HEK293 (cell line): ENCODE measurements at regions not wholly inside any gene's neighbourhood (a gene's known extent, or its start where the extent isn't known, plus 50 kb on each side); places are given as distances from the start of the nearest gene placed in this dataset.

Source experiments
- CTCF ChIA-PET: fragments of 350-600 bp; formaldehyde crosslinking; extraction: SDS; loops from one replicate; lab custom pipeline; 2021; ENCODE audit warnings: antibody characterized with exemption; lab: Yijun Ruan, JAX
- POLR2A ChIA-PET: fragments of 300-600 bp; formaldehyde crosslinking; extraction: SDS; loops from one replicate; lab custom pipeline; 2020; ENCODE audit warnings: antibody characterized with exemption, inconsistent platforms; lab: Yijun Ruan, JAX
- H3K27ac ChIP-seq: fragments of 200-500 bp; sonication (Bioruptor generic); 2 replicates; pipeline ENCODE4 v1.5.1; 2014; ENCODE audit warnings: low read depth, low read length, control low read depth, inconsistent platforms; ENCODE audit errors: extremely low read depth
- H3K36me3 ChIP-seq, 2 experiments: fragments of 200-500 bp in 1 of 2; sonication (Bioruptor generic) in 1 of 2; 1 replicate in 1 of 2; 2 replicates in 1 of 2; pipeline ENCODE4 v1.5.1; 2014 to 2017; ENCODE audit warnings: inconsistent platforms in 2 of 2, low read length in 2 of 2; ENCODE audit not compliant: control insufficient read depth in 2 of 2, insufficient read depth in 1 of 2
- H3K4me1 ChIP-seq: fragments of 200-500 bp; sonication (Bioruptor generic); 2 replicates; pipeline ENCODE4 v1.5.1; 2014; ENCODE audit warnings: mild to moderate bottlenecking, low read length, inconsistent platforms; ENCODE audit not compliant: control insufficient read depth, insufficient read depth
- H3K4me3 ChIP-seq: 2 replicates; pipeline ENCODE4 v1.5.1; 2011; ENCODE audit warnings: low read depth, mild to moderate bottlenecking, control low read depth, low read length, moderate library complexity
- H3K9me3 ChIP-seq: fragments of 200-500 bp; sonication (Bioruptor generic); 2 replicates; pipeline ENCODE4 v1.5.1; 2014; ENCODE audit warnings: low read depth, low read length, inconsistent platforms; ENCODE audit not compliant: control insufficient read depth, insufficient read depth
- BCL11B ChIP-seq: fragments of 450-650 bp; formaldehyde crosslinking; IDR thresholded peaks from 2 replicates; pipeline ENCODE4 v1.5.1; 2016; ENCODE audit warnings: low read depth, missing biosample characterization, missing genetic modification characterization
- SETDB1 ChIP-seq: IDR thresholded peaks from one replicate; pipeline ENCODE4 v1.6.1; 2017; ENCODE audit warnings: mild to moderate bottlenecking, low read length, moderate library complexity, mixed read lengths; ENCODE audit not compliant: insufficient read length
- ZBTB8A ChIP-seq: fragments of 450-650 bp; formaldehyde crosslinking; IDR thresholded peaks from 2 replicates; pipeline ENCODE4 v1.5.1; 2016; ENCODE audit warnings: missing biosample characterization, missing genetic modification characterization
- ZNF138 ChIP-seq: fragments of 450-650 bp; formaldehyde crosslinking; IDR thresholded peaks from 2 replicates; pipeline ENCODE4 v1.5.1; 2016; ENCODE audit warnings: missing biosample characterization, missing genetic modification characterization, borderline replicate concordance
- ZNF433 ChIP-seq: fragments of 450-650 bp; formaldehyde crosslinking; IDR thresholded peaks from 2 replicates; pipeline ENCODE4 v1.5.1; 2016; ENCODE audit warnings: missing biosample characterization, missing genetic modification characterization, low read depth
- ZNF521 ChIP-seq: fragments of 450-650 bp; formaldehyde crosslinking; IDR thresholded peaks from 2 replicates; pipeline ENCODE4 v1.5.1; 2017; ENCODE audit warnings: missing biosample characterization, mild to moderate bottlenecking, missing genetic modification characterization
- ZNF600 ChIP-seq: fragments of 450-650 bp; formaldehyde crosslinking; IDR thresholded peaks from 2 replicates; pipeline ENCODE4 v1.5.1; 2016; ENCODE audit warnings: missing biosample characterization, missing genetic modification characterization
- ZNF610 ChIP-seq: fragments of 450-650 bp; formaldehyde crosslinking; IDR thresholded peaks from 2 replicates; pipeline ENCODE4 v1.5.1; 2016; ENCODE audit warnings: missing biosample characterization, missing genetic modification characterization, borderline replicate concordance
- ZNF654 ChIP-seq: fragments of 450-650 bp; formaldehyde crosslinking; IDR thresholded peaks from 2 replicates; pipeline ENCODE4 v1.5.1; 2016; ENCODE audit warnings: low read depth, missing biosample characterization, missing genetic modification characterization
- ZNF843 ChIP-seq: fragments of 450-650 bp; formaldehyde crosslinking; IDR thresholded peaks from 2 replicates; pipeline ENCODE4 v1.5.1; 2016; ENCODE audit warnings: missing biosample characterization, missing genetic modification characterization
- TF ChIP-seq, protein P1 (sequence below): fragments of 450-650 bp; formaldehyde crosslinking; conservative IDR thresholded peaks from 2 replicates; pipeline ENCODE4 v1.5.1; 2016; ENCODE audit warnings: low read depth, missing biosample characterization, missing genetic modification characterization
- TF ChIP-seq, protein P2 (sequence below): fragments of 450-650 bp; formaldehyde crosslinking; IDR thresholded peaks from 2 replicates; pipeline ENCODE4 v1.5.1; 2016; ENCODE audit warnings: missing biosample characterization, missing genetic modification characterization
- TF ChIP-seq, protein P3 (sequence below): fragments of 450-650 bp; formaldehyde crosslinking; IDR thresholded peaks from 2 replicates; pipeline ENCODE4 v1.5.1; 2017; ENCODE audit warnings: missing biosample characterization, mild to moderate bottlenecking, missing genetic modification characterization, moderate library complexity
- TF ChIP-seq, protein P4 (sequence below): fragments of 450-650 bp; formaldehyde crosslinking; IDR thresholded peaks from 2 replicates; pipeline ENCODE4 v1.5.1; 2016; ENCODE audit warnings: missing biosample characterization, missing genetic modification characterization

DNA sequence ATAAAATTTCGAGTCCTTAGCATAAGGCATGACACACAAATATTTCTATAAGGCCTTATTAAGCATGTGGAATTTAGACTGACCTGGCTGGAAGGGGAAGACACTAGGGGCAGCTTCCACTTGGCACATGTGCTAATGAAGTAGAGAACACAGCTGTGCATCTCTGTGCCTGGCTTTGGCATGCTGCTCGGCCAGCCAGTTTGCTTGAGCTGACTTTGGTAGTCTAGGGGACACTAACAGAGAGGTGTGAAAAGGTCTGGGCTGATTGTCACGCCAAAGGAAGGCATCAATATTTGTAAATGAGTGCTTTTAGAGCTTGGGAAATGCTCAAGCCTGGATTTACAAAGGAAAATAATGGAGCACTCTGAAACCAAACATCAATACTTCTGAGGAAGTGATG lies 723.7 kb downstream of the PRELID2 start (continued):
- TF ChIP-seq, protein P1, sequence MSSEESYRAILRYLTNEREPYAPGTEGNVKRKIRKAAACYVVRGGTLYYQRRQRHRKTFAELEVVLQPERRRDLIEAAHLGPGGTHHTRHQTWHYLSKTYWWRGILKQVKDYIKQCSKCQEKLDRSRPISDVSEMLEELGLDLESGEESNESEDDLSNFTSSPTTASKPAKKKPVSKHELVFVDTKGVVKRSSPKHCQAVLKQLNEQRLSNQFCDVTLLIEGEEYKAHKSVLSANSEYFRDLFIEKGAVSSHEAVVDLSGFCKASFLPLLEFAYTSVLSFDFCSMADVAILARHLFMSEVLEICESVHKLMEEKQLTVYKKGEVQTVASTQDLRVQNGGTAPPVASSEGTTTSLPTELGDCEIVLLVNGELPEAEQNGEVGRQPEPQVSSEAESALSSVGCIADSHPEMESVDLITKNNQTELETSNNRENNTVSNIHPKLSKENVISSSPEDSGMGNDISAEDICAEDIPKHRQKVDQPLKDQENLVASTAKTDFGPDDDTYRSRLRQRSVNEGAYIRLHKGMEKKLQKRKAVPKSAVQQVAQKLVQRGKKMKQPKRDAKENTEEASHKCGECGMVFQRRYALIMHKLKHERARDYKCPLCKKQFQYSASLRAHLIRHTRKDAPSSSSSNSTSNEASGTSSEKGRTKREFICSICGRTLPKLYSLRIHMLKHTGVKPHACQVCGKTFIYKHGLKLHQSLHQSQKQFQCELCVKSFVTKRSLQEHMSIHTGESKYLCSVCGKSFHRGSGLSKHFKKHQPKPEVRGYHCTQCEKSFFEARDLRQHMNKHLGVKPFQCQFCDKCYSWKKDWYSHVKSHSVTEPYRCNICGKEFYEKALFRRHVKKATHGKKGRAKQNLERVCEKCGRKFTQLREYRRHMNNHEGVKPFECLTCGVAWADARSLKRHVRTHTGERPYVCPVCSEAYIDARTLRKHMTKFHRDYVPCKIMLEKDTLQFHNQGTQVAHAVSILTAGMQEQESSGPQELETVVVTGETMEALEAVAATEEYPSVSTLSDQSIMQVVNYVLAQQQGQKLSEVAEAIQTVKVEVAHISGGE (tag by site-specific recombination), result no peak
- TF ChIP-seq ZNF521 (tag by site-specific recombination) (no peak), ZNF138 (tag by site-specific recombination) (no peak)

DNA sequence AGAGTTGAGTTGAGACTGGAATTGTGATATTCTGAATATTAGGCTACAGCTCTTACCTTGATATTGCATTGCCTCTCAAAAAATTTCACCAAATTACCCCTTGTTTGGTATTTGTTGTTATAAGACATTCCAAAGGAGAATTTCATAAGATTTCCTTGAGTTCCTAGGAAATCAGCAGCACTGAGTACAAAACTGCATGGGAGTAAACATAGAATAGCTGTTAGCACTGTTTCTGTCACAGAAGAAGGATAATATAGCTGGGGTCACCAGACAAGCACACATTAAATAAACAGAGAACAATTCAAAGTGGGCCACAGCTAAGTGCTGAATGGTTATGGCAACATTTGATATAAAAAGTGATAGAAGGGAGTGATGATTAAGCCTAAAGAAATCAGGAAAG lies 724.3 kb downstream of the PRELID2 start:
- TF ChIP-seq, protein P2, sequence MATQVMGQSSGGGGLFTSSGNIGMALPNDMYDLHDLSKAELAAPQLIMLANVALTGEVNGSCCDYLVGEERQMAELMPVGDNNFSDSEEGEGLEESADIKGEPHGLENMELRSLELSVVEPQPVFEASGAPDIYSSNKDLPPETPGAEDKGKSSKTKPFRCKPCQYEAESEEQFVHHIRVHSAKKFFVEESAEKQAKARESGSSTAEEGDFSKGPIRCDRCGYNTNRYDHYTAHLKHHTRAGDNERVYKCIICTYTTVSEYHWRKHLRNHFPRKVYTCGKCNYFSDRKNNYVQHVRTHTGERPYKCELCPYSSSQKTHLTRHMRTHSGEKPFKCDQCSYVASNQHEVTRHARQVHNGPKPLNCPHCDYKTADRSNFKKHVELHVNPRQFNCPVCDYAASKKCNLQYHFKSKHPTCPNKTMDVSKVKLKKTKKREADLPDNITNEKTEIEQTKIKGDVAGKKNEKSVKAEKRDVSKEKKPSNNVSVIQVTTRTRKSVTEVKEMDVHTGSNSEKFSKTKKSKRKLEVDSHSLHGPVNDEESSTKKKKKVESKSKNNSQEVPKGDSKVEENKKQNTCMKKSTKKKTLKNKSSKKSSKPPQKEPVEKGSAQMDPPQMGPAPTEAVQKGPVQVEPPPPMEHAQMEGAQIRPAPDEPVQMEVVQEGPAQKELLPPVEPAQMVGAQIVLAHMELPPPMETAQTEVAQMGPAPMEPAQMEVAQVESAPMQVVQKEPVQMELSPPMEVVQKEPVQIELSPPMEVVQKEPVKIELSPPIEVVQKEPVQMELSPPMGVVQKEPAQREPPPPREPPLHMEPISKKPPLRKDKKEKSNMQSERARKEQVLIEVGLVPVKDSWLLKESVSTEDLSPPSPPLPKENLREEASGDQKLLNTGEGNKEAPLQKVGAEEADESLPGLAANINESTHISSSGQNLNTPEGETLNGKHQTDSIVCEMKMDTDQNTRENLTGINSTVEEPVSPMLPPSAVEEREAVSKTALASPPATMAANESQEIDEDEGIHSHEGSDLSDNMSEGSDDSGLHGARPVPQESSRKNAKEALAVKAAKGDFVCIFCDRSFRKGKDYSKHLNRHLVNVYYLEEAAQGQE, result no peak
- no peak for TF ChIP-seq SETDB1
- TF ChIP-seq, protein P3, sequence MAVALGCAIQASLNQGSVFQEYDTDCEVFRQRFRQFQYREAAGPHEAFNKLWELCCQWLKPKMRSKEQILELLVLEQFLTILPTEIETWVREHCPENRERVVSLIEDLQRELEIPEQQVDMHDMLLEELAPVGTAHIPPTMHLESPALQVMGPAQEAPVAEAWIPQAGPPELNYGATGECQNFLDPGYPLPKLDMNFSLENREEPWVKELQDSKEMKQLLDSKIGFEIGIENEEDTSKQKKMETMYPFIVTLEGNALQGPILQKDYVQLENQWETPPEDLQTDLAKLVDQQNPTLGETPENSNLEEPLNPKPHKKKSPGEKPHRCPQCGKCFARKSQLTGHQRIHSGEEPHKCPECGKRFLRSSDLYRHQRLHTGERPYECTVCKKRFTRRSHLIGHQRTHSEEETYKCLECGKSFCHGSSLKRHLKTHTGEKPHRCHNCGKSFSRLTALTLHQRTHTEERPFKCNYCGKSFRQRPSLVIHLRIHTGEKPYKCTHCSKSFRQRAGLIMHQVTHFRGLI, result no peak
- TF ChIP-seq BCL11B (tag by site-specific recombination), result no peak
- no peak for TF ChIP-seq ZNF843 (tag by site-specific recombination)
- no peak for TF ChIP-seq ZNF610 (tag by site-specific recombination)
- no peak for TF ChIP-seq ZNF654 (tag by site-specific recombination)
- TF ChIP-seq ZBTB8A (tag by site-specific recombination), result no peak
- TF ChIP-seq ZNF433, result no peak
- TF ChIP-seq ZNF600, result no peak
- TF ChIP-seq, protein P4, sequence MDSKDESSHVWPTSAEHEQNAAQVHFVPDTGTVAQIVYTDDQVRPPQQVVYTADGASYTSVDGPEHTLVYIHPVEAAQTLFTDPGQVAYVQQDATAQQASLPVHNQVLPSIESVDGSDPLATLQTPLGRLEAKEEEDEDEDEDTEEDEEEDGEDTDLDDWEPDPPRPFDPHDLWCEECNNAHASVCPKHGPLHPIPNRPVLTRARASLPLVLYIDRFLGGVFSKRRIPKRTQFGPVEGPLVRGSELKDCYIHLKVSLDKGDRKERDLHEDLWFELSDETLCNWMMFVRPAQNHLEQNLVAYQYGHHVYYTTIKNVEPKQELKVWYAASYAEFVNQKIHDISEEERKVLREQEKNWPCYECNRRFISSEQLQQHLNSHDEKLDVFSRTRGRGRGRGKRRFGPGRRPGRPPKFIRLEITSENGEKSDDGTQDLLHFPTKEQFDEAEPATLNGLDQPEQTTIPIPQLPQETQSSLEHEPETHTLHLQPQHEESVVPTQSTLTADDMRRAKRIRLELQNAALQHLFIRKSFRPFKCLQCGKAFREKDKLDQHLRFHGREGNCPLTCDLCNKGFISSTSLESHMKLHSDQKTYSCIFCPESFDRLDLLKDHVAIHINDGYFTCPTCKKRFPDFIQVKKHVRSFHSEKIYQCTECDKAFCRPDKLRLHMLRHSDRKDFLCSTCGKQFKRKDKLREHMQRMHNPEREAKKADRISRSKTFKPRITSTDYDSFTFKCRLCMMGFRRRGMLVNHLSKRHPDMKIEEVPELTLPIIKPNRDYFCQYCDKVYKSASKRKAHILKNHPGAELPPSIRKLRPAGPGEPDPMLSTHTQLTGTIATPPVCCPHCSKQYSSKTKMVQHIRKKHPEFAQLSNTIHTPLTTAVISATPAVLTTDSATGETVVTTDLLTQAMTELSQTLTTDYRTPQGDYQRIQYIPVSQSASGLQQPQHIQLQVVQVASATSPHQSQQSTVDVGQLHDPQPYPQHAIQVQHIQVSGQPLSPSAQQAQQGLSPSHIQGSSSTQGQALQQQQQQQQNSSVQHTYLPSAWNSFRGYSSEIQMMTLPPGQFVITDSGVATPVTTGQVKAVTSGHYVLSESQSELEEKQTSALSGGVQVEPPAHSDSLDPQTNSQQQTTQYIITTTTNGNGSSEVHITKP (tag by site-specific recombination), result no peak
- Histone ChIP-seq H3K27ac (no peak overlapping the region), H3K4me1 (no peaks in the 10 kb centered on the region), H3K9me3 (no peaks in the 10 kb centered on the region), H3K36me3 (no peaks in the 10 kb centered on the region), H3K4me3 (no peak overlapping the region)
- CTCF ChIA-PET, result no interaction called here
- POLR2A ChIA-PET, result no interaction called here
